Kidney glomerular epithelial cell (primary cell): ENCODE measurements at regions not wholly inside any gene's neighbourhood (a gene's known extent, or its start where the extent isn't known, plus 50 kb on each side); places are given as distances from the start of the nearest gene placed in this dataset.
"Not testable (repeated sequence)": the region's sequence is repeated elsewhere in the genome, so short reads cannot be mapped to it uniquely, and the experiment has no call there.

Experiments
- DNase-seq: peaks from one replicate; lab custom pipeline; 2025; lab: John Stamatoyannopoulos, UW

DNA sequence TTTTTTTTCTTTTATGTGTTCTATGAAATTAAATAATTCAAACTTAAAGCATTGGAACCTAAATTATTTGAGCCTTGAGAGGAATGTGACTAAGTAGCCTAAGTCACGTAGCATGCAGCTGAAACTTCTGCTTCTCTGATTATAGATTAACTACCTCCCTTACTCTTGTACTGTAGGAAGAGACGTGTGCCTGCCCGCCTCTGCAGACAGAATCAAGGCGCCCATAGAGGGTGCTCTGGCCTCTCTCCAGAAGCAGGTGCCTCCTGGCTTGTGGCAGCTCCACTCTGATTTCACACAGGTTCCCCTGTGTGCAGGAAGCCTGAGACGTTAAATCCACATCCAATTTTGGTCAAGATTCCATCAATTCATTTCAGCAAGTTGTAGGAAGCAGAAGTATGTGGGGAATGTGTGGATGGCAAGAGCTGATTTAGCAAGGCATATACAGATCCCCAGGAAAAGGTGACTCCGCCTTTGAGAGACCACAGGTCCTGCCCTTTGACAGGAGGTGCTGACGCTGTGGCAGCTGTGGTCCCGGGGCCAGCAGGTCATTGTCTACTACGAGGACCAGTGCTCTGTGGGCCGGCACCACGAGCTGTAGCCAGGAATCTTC lies 1418.8 kb downstream of the CDH11 start:
- DNase-seq = peak; percentile 87

DNA sequence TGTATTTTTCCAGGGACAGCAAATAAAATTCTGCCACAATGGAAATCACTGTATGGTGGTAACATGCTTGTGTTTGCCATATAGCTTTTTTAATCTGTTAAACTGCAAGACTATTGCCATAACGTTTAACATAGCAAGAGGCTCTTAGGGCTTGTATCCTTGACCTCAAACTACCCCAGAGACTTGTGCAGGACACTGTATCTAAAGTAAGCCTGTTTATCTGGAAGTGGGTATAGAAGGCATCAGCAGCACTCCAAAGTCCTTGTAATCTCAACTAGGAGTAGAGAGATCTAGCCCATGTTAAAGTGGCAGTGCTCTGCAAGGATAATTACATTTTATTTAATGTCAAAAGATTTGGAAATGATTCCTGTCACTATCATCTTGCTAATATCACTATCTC lies 1424.1 kb downstream of the CDH11 start:
- DNase-seq = no peak

DNA sequence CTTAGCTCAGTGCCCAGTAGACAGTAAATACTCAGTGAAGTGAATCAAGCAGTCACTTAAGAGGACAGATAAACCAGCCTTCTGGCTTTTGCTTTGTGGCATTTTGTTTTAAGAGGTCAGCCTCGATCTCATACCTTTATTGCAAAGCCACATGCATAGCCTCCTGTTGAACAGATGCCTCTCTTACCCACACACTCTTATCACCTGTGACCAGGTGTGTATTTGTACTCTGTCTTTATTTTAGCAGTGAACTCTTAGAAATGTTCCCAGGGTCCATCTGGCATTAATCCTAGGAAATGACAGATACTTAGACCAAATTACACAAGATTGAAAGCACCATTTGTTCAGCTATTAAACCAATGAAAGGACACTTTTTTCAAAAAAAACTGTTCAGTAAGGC lies 1426.5 kb downstream of the CDH11 start:
- no peak for DNase-seq

DNA sequence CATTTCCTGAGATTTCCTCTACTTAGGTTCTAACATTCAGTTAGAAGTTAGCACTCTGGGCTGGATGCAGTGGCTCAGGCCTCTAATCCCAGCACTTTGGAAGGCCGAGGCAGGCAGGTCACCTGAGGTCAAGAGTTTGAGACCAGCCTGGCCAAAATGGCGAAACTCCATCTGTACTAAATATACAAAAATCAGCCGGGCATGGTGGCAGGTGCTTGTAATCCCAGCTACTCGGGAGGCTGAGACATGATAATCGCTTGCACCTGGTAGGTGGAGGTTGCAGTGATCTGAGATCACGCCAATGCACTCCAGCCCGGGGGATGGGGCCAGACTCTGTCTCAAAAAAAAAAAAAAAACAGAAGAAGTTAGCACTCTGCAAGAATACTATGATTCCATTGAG lies 1430.9 kb downstream of the CDH11 start:
- no peak for DNase-seq

DNA sequence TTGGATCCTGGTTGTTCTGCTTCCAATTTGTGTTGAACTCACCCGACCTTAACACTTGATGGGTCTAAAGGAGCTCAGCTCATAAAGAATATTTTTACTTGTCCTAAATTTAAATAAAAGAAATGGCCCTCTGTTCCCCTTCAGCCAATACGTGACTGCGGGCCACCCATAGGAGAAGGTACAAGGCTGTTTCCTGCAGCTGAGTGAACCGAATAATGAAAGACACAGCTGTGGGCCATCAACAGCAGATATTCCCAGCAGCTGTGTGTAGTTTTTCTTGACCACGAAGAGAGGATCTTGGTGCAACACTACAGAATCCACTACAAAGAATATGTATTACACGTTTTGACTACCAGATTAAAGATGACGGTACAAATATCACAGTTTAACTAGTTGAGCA lies 1431.6 kb downstream of the CDH11 start:
- DNase-seq = no peak

DNA sequence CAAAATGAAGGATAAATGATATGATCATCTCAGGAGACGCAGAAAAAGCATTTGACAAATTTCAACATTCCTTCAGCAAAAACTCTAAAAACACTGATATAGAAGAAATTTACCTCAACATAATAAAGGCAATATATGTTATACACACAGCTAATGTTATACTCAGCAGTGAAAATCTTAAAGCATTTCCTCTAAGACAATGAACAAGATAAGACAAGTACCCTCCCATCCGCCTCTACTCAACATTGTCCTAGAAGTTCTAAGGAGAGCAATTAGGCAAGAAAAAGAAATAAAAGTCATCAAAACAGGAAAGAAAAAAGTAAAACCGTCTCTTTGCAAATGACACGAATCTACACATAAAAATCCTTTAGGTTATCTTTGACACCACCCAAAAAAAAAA lies 1432.8 kb downstream of the CDH11 start:
- DNase-seq = no peak

DNA sequence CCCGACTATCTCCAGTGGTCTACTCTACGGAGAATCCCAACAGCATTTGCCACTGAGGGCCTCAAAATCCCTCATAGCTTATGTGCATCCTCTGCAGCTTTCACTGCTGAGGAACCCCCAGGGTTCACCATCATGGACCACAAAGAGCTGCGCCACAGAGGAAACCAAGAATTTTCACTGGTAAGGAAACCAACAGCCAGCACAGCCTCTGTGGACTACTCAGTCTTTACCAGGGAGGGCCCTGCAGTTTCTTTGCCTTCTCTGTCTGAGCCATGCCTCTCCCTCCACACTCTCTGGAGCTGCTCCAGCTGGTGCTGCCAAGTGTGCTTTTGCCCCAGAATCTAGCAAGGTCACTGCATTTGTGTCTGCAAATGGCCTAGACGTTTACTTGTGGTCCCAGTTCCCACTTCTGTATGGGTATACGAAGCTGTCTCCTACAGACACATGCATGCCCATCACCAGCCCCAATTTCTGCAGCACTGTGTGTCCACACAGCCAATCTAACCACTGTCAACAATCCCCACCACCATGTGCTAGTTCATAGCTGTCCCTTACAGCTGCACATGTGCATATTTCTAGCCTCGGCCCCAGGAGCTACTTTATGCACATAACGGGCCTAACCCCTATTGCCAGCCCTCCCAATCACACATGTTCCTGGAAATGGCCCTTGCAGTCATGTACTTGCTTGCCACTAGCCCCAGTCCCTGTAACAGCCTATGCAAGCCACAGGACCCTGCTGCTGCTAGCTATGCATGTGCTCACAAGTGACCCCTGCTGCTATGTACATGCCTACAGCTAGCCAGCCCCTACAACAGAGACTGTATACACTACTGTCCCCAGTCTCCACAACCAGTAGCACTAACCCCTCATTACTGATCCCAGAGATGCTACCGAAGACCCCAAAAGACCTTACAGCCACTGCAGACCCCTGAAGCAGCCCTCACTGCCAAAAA lies 1437.4 kb downstream of the CDH11 start:
- no peak for DNase-seq

DNA sequence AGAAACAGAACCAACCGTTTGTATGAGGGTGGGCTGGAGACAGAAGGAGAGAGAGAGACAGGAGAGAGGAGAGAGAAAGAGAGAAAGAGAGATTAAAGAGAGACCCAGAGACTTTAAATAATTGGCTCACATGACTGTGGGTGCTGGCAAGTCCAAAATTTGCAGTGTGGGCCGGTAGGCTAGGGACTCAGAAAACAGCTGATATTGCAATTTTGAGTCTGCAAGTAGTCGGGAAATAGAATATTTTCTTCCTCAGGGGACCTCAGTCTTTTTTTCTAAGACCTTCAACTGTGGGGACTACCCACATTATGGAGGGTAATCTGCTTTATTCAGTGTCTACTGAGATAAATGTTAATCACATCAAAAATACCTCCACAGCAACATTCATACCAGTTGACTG lies 1439.0 kb downstream of the CDH11 start:
- DNase-seq = no peak

DNA sequence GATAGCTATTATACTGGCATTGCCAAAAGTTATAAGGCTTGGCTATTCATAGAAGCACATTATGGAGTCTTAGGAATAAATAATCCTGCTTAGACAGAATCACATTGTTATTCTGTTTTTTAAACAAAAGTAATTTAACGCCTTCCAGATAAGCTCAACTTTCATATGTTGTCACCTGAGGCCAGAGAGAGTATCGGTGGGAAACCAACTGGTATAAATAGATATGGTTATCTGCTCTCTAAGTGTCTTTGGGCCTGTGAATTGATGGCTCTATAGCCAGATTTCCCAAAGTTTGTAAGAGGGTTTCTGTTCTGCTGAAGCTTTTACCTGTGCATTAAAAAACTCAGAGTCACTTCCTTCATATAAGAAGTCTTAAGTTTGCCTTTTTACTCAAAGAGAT lies 1449.4 kb downstream of the CDH11 start:
- no peak for DNase-seq

DNA sequence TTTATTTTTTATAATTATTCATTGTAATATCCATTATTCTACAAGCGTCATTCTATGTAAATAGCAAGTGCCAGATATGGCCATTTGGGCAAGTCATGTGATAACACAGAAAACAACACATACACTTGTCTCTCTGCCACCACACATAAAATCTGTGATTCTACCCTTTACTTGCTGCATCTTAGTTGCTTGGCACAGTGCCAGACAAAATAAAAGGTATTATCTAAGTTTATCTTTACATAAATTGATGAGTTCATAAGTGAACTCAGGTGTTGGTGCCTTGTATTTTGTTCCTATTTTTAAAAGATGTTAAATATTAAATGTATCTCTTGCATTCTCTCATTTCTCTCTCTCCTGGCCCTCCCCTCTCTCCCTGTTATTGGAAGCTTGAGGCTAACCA lies 1458.7 kb downstream of the CDH11 start:
- no peak for DNase-seq

DNA sequence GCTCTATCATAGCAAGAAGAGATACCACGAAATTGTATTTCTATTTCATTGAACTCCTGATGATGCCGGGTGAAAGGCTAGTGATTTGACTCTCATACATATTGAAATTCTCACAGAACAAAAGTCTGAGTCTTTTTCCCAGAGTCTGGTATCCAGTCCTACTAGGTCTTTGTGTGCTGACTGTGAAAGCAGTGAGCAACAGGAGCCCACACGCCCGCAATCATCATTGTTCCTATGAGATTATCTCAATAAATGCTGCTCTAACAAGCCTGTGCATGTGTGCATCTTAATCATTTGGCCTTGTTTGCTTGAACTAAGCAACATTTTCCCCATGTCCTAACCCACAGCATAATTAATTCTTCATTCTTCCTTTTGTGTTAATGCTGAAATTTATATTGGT lies 1466.0 kb downstream of the CDH11 start:
- DNase-seq = no peak

DNA sequence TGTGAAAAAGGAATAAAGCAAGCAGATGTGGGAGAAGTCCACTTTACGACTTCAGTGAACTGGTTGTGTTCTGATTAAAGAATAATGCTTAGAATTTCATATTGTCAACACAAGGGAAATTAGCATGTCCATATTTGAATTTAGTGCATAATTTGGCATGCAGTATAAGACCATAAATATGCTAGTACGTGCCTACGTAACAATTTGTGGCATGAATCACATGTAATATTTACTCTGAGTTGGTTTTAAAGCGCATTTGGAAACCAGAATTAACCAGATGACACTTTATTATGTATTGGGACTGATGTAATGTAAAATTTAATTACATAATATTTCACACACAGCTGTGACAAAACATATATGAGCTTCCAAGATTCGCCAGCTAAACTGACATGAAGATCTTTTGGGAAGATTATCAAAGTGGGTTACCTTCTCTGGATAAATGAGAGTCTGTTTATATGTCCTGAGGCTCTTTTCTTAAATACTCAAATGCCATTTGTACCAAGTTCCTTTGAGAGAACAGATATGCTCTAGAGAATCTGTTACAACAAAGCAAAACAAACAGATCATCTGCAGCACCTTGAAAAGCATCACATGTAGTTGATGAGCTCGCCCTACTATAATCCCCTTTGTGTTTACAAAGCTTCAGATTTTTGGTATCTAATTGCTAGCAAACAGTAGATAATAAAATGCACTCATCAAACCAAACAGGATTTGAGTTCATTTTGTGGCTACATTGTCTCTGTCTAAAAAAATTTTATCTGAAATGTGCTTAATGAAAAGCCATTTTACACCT lies 1468.6 kb downstream of the CDH11 start:
- no peak for DNase-seq

DNA sequence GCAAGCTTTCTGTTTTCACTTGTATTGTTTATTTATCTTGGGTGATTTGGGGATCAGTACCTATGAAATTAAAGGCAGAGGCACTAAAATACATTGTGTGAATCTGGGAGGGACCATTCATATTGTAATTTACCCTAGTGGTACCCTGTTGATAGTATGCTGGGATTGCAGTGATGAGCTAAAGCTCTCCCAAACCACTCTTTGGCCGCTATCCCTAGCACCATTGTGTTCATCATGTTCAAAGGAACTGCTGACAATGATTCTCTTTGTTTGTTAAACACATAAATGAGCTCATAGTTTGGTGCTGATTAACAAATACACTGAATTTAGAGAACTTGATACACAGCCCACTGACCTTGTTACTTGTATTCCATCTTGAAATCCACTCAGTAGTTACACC lies 1469.8 kb downstream of the CDH11 start:
- DNase-seq = no peak

DNA sequence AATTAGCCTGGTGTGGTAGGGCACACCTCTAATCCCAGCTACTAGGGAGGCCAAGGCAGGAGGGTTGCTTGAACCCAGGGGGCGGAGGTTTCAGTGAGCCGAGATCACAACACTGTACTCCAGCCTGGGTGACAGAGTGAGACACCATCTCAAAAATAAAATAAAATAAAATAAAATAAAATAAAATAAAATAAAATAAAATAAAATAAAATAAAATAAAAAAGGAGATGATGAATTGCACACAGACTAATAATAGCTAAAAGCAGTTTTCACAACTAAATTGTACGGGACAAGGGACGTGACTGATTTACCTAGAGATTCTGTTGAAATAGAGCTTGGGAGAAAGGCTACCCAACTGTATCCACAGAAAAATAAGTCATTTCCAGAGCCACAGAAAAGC lies 1471.3 kb downstream of the CDH11 start:
- no peak for DNase-seq

DNA sequence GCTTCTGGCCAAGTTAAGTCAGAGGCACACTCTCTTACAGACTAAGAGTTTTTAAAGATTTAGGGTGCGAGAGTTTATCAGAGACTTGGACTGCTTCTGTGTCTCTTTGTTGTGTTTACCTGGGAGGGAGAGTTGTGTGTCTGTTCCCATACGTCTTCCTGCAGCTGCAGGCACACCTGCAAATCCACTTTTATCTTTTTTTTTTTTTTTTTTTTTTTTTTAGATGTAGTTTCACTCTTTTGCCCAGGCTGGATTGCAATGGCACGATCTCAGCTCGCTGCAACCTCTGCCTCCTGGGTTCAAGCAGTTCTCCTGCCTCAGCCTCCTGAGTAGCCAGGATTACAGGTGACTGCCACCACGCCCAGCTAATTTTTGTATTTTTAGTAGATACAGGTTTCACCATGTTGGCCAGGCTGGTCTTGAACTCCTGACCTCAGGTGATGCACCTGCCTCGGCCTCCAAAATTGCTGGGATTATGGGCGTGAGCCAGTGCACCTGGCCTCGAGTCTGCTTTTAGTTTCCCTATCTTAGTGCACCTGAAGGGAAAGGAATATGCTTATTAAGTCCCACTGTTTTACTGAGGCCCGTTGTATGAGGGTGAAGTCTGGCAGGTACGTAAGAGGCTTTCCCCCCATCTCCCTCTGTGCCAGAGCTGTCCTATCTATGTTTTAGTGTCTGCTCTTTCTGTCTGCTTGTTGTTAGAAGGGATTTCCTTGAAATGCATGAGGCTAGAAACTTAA lies 1488.0 kb downstream of the CDH11 start:
- DNase-seq = not testable (repeated sequence)

DNA sequence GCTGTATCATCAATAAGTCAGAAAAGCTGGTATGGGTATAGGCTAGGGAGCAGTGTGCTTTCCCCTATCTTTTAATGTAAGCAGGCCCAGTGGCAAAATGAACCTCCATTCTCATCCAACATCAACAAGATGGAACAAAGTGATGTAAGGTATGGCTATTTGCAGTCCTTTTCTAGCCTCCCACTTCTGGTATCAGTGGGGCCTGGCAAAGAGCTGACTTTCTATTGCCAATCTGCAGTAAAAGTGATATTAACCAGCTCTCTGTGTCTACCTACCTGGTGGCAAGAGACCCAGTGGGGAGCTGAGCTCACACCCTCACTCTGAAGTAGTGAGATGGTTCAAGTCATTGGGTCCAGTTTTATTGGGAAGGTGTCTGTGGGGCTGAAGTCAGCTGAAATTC lies 1492.6 kb downstream of the CDH11 start:
- DNase-seq = no peak

DNA sequence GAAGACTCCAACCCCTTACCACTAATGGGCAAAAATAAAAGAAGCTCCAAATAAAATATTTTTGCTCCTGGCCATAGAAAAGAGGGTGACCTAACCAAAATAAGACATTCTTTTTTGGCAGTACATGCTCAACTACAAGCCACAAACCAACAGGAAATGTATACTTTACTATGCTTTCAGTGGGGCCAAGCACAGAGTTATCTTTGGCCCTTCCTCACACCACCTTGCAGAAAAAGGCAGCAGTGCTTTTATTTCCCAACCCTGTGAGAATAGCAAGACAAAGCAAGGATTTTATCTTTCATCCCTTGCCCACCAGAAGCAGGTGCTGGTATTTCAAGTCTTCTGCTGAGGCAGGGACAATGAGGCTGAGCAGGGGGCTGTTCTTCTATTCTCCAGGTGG lies 1493.1 kb downstream of the CDH11 start:
- DNase-seq = no peak

DNA sequence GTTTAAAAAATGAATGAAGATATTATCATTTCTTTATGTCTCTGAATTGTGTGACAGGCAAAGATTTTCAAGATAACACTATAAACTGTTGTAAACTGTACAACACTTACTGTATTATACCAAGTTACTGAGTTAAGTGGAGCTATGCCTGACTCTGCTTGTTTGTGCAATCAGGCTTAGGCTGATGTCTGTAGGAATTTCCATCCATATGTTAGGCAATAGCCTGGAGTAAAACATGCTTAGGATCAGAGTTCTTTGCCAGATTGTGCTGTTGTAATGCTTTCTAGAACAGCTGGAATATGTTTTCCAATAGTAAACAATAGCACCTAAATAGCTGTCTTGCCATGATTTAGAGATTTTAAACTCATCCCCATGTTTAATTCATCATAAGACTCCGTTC lies 1496.7 kb downstream of the CDH11 start:
- DNase-seq = no peak

DNA sequence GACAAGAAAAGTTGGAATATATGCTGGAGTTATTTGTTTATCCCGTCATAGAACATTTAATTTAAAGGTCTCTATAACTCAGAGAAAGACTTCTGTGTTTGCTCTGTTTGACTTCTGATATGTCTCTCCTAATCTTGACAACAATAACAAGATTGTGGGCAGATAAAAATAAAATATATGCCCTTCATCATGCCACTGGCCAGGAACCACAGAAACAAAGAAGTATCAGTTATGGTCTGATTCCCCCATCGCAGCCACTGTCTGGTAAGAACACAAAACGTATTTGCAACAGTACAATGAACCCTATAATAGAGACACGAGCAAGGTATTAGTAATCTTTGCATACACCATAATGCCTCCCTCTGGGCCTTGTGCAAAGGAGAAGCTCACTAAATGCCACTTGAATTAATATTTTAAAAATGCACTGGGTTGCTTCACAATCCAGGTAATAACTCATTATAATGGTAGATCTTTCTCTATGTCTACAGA lies 1498.3 kb downstream of the CDH11 start:
- DNase-seq = no peak

DNA sequence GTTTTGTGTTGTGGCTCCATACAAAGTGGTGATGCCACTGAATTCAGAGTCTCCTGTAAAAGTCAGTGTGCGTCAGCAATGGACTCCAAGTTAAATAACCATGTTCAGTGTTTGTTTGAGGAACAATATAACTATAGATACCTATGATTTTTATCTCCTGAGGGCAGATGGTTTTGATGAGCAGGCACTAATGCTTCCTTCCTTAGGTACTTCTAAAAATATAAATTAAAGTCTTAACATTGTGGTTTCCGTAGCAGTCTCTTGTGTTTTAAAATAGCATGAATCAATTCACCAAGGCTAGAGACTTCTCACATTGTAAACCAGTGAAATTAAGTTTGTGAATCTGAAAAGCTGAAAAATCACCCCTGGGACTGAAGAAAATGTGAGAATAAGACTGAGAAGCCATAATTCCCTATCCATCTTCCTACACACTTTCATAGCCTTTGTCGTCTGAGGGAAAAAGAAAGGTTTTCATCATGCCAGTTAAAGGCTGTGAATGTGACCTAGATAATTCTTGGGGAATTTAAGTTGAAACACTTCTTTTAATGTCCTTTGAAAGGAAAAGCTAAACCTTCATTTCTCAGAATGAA lies 1502.9 kb downstream of the CDH11 start:
- DNase-seq = no peak

DNA sequence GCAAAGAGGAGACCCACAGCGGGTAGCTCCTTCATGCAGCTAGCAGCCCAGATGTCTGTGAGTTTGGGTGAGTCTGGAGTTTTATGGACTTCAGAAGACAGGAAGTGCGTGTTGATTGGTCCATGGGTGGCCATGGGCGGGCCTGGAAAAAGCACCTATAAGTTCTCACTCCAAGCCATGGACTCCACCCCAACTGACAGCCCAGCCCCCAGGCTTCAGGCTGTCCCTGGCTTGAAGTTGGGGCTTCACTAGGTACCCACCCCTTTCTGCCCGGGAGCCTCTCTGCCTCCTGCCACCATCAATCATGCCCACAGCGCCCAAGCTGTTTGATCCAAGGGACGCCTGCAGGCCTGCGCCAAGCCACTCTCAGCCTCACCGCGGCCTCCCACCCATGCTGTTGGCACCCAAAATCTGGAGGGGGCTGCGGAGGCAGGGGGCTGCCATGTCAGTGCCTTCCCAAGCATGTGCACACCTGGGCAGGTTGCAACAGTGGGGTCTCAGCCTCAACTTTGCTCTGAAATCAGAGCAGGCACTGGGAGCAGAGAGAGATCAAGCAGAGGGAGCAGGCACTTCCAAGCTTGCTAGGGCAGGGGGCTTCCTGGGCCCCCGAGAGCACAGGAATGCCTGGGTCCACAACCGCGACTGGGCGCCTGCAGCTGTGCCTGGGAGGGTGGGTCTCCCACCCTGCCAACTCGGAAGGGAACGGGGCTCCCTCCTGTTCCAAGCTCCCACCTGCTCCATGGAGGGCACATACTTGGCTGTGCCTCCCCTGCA lies 1503.7 kb downstream of the CDH11 start:
- peak; percentile 63 for DNase-seq
